T-helper 2 cell treated with Interferon-gamma antibody and Interleukin-4, amounts not matched to agents 5 μg/mL and 100 μg/mL, for 36 hours (primary cell): ENCODE measurements at regions not wholly inside any gene's neighbourhood (a gene's known extent, or its start where the extent isn't known, plus 50 kb on each side); places are given as distances from the start of the nearest gene placed in this dataset.

Experiments used
- DNase-seq: peaks from one replicate; pipeline ENCODE4 v3.0.0; 2021; ENCODE audit warnings: low spot score
- H3K27ac Mint-ChIP-seq: one replicate; pipeline ENCODE4 v1.8.0; 2021; ENCODE audit warnings: mild to moderate bottlenecking, mixed read lengths
- H3K27me3 Mint-ChIP-seq: one replicate; pipeline ENCODE4 v1.8.0; 2021; ENCODE audit warnings: low read depth, mixed read lengths
- H3K36me3 Mint-ChIP-seq: one replicate; pipeline ENCODE4 v1.8.0; 2021; ENCODE audit warnings: low read depth, mixed read lengths
- H3K4me1 Mint-ChIP-seq: one replicate; pipeline ENCODE4 v1.8.0; 2021; ENCODE audit warnings: low read depth, mixed read lengths
- H3K4me3 Mint-ChIP-seq: one replicate; pipeline ENCODE4 v1.8.0; 2022; ENCODE audit warnings: mild to moderate bottlenecking, moderate library complexity, mixed read lengths
- H3K9me3 Mint-ChIP-seq: one replicate; pipeline ENCODE4 v1.8.0; 2021; ENCODE audit warnings: mixed read lengths

GRCh38 chr3:44058868-44059203 lies 182.8 kb upstream of the TOPAZ1 start:
- Mint-ChIP-seq H3K36me3 (no peaks in the 10 kb centered on the region), H3K27ac (no peak overlapping the region), H3K4me1 (peaks cover 10% of the 10 kb centered on the region), H3K4me3 (no peak overlapping the region), H3K9me3 (no peaks in the 10 kb centered on the region), H3K27me3 (peaks cover 23% of the 10 kb centered on the region)
- DNase-seq, result no peak

GRCh38 chr3:44060164-44060563 lies 181.5 kb upstream of the TOPAZ1 start:
- no peak for DNase-seq
- Mint-ChIP-seq H3K4me3 (no peak overlapping the region), H3K27me3 (peaks cover 19% of the 10 kb centered on the region), H3K4me1 (peaks cover 10% of the 10 kb centered on the region), H3K27ac (no peak overlapping the region), H3K9me3 (no peaks in the 10 kb centered on the region), H3K36me3 (no peaks in the 10 kb centered on the region)

GRCh38 chr3:44061268-44061667 lies 180.4 kb upstream of the TOPAZ1 start:
- no peak overlapping the region for H3K4me3 Mint-ChIP-seq
- H3K4me1 Mint-ChIP-seq, result peaks cover 10% of the 10 kb centered on the region
- H3K27ac Mint-ChIP-seq, result no peak overlapping the region
- no peaks in the 10 kb centered on the region for H3K36me3 Mint-ChIP-seq
- H3K9me3 Mint-ChIP-seq, result no peaks in the 10 kb centered on the region
- peaks cover 19% of the 10 kb centered on the region for H3K27me3 Mint-ChIP-seq
- DNase-seq, result no peak

GRCh38 chr3:44061961-44062360 lies 179.7 kb upstream of the TOPAZ1 start:
- no peaks in the 10 kb centered on the region for H3K9me3 Mint-ChIP-seq
- H3K4me3 Mint-ChIP-seq, result no peak overlapping the region
- peaks cover 10% of the 10 kb centered on the region for H3K4me1 Mint-ChIP-seq
- peaks cover 19% of the 10 kb centered on the region for H3K27me3 Mint-ChIP-seq
- H3K27ac Mint-ChIP-seq, result no peak overlapping the region
- no peaks in the 10 kb centered on the region for H3K36me3 Mint-ChIP-seq
- no peak for DNase-seq

- peaks cover 6% of the 10 kb centered on the region for H3K27me3 Mint-ChIP-seq
- peaks cover 5% of the 10 kb centered on the region for H3K4me1 Mint-ChIP-seq
- no peak overlapping the region for H3K4me3 Mint-ChIP-seq
These were observed 176.2 kb upstream of the TOPAZ1 start for GRCh38 chr3:44065311-44066094.

GRCh38 chr3:44066806-44067205 lies 174.9 kb upstream of the TOPAZ1 start:
- Mint-ChIP-seq H3K4me3 (no peak overlapping the region), H3K4me1 (peaks cover 5% of the 10 kb centered on the region), H3K27ac (no peak overlapping the region), H3K9me3 (no peaks in the 10 kb centered on the region), H3K27me3 (peaks cover 6% of the 10 kb centered on the region), H3K36me3 (no peaks in the 10 kb centered on the region)
- DNase-seq, result no peak

More at GRCh38 chr3:44065311-44066094, 176.2 kb upstream of the TOPAZ1 start:
- Mint-ChIP-seq H3K27ac (no peak overlapping the region), H3K9me3 (no peaks in the 10 kb centered on the region), H3K36me3 (no peaks in the 10 kb centered on the region)
- no peak for DNase-seq

- peaks cover 3% of the 10 kb centered on the region for H3K27me3 Mint-ChIP-seq
These were observed 174.3 kb upstream of the TOPAZ1 start for GRCh38 chr3:44067431-44067830.

GRCh38 chr3:44068753-44069152 lies 172.9 kb upstream of the TOPAZ1 start:
- Mint-ChIP-seq H3K36me3 (no peaks in the 10 kb centered on the region), H3K27me3 (peaks cover 3% of the 10 kb centered on the region), H3K9me3 (no peaks in the 10 kb centered on the region), H3K4me3 (no peak overlapping the region), H3K4me1 (peaks cover 5% of the 10 kb centered on the region), H3K27ac (no peak overlapping the region)
- no peak for DNase-seq

More at GRCh38 chr3:44067431-44067830, 174.3 kb upstream of the TOPAZ1 start:
- DNase-seq, result no peak
- Mint-ChIP-seq H3K4me3 (no peak overlapping the region), H3K27ac (no peak overlapping the region), H3K36me3 (no peaks in the 10 kb centered on the region), H3K4me1 (peaks cover 5% of the 10 kb centered on the region), H3K9me3 (no peaks in the 10 kb centered on the region)

- peaks cover 5% of the 10 kb centered on the region for H3K4me1 Mint-ChIP-seq
These were observed 172.4 kb upstream of the TOPAZ1 start for GRCh38 chr3:44069276-44069675.

GRCh38 chr3:44070841-44071546 lies 170.7 kb upstream of the TOPAZ1 start:
- H3K4me1 Mint-ChIP-seq, result peaks cover 5% of the 10 kb centered on the region
- H3K36me3 Mint-ChIP-seq, result no peaks in the 10 kb centered on the region
- H3K4me3 Mint-ChIP-seq, result no peak overlapping the region
- H3K27ac Mint-ChIP-seq, result no peak overlapping the region
- H3K9me3 Mint-ChIP-seq, result no peaks in the 10 kb centered on the region
- DNase-seq, result no peak
- peaks cover 7% of the 10 kb centered on the region for H3K27me3 Mint-ChIP-seq

More at GRCh38 chr3:44069276-44069675, 172.4 kb upstream of the TOPAZ1 start:
- Mint-ChIP-seq H3K4me3 (no peak overlapping the region), H3K9me3 (no peaks in the 10 kb centered on the region), H3K36me3 (no peaks in the 10 kb centered on the region), H3K27me3 (peaks cover 1% of the 10 kb centered on the region), H3K27ac (no peak overlapping the region)
- no peak for DNase-seq

GRCh38 chr3:44072601-44073540 lies 168.8 kb upstream of the TOPAZ1 start:
- peaks cover 7% of the 10 kb centered on the region for H3K27me3 Mint-ChIP-seq
- no peaks in the 10 kb centered on the region for H3K36me3 Mint-ChIP-seq
- H3K9me3 Mint-ChIP-seq, result no peaks in the 10 kb centered on the region
- H3K4me1 Mint-ChIP-seq, result peaks cover 5% of the 10 kb centered on the region
- DNase-seq, result no peak
- H3K4me3 Mint-ChIP-seq, result no peak overlapping the region
- H3K27ac Mint-ChIP-seq, result no peak overlapping the region

GRCh38 chr3:44074181-44074580 lies 167.5 kb upstream of the TOPAZ1 start:
- H3K27me3 Mint-ChIP-seq, result peaks cover 8% of the 10 kb centered on the region
- no peaks in the 10 kb centered on the region for H3K36me3 Mint-ChIP-seq
- peaks cover 3% of the 10 kb centered on the region for H3K4me1 Mint-ChIP-seq
- H3K9me3 Mint-ChIP-seq, result no peaks in the 10 kb centered on the region
- H3K4me3 Mint-ChIP-seq, result no peak overlapping the region
- DNase-seq, result no peak
- H3K27ac Mint-ChIP-seq, result no peak overlapping the region

- H3K4me3 Mint-ChIP-seq, result no peak overlapping the region
- H3K27me3 Mint-ChIP-seq, result peaks cover 9% of the 10 kb centered on the region
- H3K27ac Mint-ChIP-seq, result no peak overlapping the region
- no peak for DNase-seq
- no peaks in the 10 kb centered on the region for H3K36me3 Mint-ChIP-seq
- no peaks in the 10 kb centered on the region for H3K9me3 Mint-ChIP-seq
- no peaks in the 10 kb centered on the region for H3K4me1 Mint-ChIP-seq
These were observed 165.4 kb upstream of the TOPAZ1 start for GRCh38 chr3:44076221-44076829.
